PC-3 (cell line): ENCODE measurements at regions not wholly inside any gene's neighbourhood (a gene's known extent, or its start where the extent isn't known, plus 50 kb on each side); places are given as distances from the start of the nearest gene placed in this dataset.

ENCODE experiments used
- CTCF ChIP-seq: fragments of 300-600 bp; sonication (generic); conservative IDR thresholded peaks from 2 replicates; pipeline ENCODE4 v1.5.1; 2017; ENCODE audit warnings: antibody characterized with exemption, low read depth, mild to moderate bottlenecking, low read length
- EZH2 ChIP-seq: fragments of 300-600 bp; sonication (generic); IDR thresholded peaks from one replicate; pipeline ENCODE4 v1.6.1; 2017; ENCODE audit warnings: antibody characterized with exemption, mild to moderate bottlenecking, low read length; ENCODE audit not compliant: unreplicated experiment
- EZH2phosphoT487 ChIP-seq: fragments of 300-600 bp; sonication (generic); IDR thresholded peaks from 2 replicates; pipeline ENCODE4 v1.6.1; 2018; ENCODE audit warnings: mild to moderate bottlenecking, antibody characterized with exemption, low read length, borderline replicate concordance

- TF ChIP-seq CTCF (no peak), EZH2 (no peak), EZH2phosphoT487 (no peak)
Measured at GRCh38 chr12:87687362-87687761, 341.8 kb downstream of the C12orf50 start.
